A549 (cell line): ENCODE measurements at regions not wholly inside any gene's neighbourhood (a gene's known extent, or its start where the extent isn't known, plus 50 kb on each side); places are given as distances from the start of the nearest gene placed in this dataset.

ENCODE experiments used
- ATAC-seq, 2 experiments: fragments of 200-7000 bp in 1 of 2; fragments of >200 bp in 1 of 2; cut with Nextera tagmentation in 1 of 2; cut with Tn5 transposase in 1 of 2; 3 replicates each; pipeline versions ENCODE4 v1.8.0 to v1.9.1; 2018 to 2020; ENCODE audit warnings: mild to moderate bottlenecking in 1 of 2, moderate library complexity in 1 of 2
- CTCF ChIA-PET: fragments of 300-600 bp; sonication (Branson Sonifier 250); formaldehyde crosslinking; extraction: SDS; loops from one replicate; lab custom pipeline; 2021; ENCODE audit warnings: antibody characterized with exemption, inconsistent platforms; lab: Yijun Ruan, JAX
- POLR2A ChIA-PET: fragments of 350-600 bp; formaldehyde crosslinking; extraction: SDS; loops from one replicate; lab custom pipeline; 2021; ENCODE audit warnings: antibody characterized with exemption, inconsistent platforms; lab: Yijun Ruan, JAX
- DNase-seq, 2 experiments: peaks; one replicate each; pipeline versions ENCODE4 v3.0.0 to v3.0.0-alpha.2; 2011 to 2016; ENCODE audit warnings: low read depth in 1 of 2, low spot score in 1 of 2
- FAIRE-seq: peaks from 2 replicates; lab custom pipeline; 2011; peaks lifted over from hg19 to GRCh38; lab: Jason Lieb, UNC
- H3K27ac ChIP-seq, 2 experiments: fragments of >200 bp; sonication (Bioruptor Twin); formaldehyde crosslinking; 3 replicates each; pipeline ENCODE4 v1.5.1; 2016 to 2017
- H3K4me1 ChIP-seq: fragments of >200 bp; sonication (Bioruptor Twin); formaldehyde crosslinking; 3 replicates; pipeline ENCODE4 v1.6.1; 2016
- H3K4me2 ChIP-seq: fragments of >200 bp; sonication (Bioruptor Twin); formaldehyde crosslinking; 3 replicates; pipeline ENCODE4 v1.6.1; 2016
- H3K4me3 ChIP-seq: fragments of >200 bp; sonication (Bioruptor Twin); formaldehyde crosslinking; 3 replicates; pipeline ENCODE4 v1.5.1; 2016
- H3K9me3 ChIP-seq: fragments of >200 bp; sonication (Bioruptor Twin); formaldehyde crosslinking; 3 replicates; pipeline ENCODE4 v1.6.1; 2016
- ATOH8 ChIP-seq: fragments of 250-450 bp; sonication (Bioruptor Pico); IDR thresholded peaks from 2 replicates; pipeline ENCODE4 v1.5.0; 2020; ENCODE audit warnings: low read depth, mild to moderate bottlenecking, moderate library complexity
- CBX2 ChIP-seq: fragments of 200-600 bp; sonication (generic); IDR thresholded peaks from 2 replicates; pipeline ENCODE4 v1.6.1; 2016; ENCODE audit warnings: low read depth, mild to moderate bottlenecking, borderline replicate concordance
- CHD4 ChIP-seq: fragments of 200-600 bp; sonication (generic); IDR thresholded peaks from 2 replicates; pipeline ENCODE4 v1.6.1; 2016; ENCODE audit warnings: antibody characterized with exemption, mild to moderate bottlenecking, borderline replicate concordance
- CTCF ChIP-seq: fragments of >200 bp; sonication (Bioruptor Twin); formaldehyde crosslinking; IDR thresholded peaks from 3 replicates; pipeline ENCODE4 v1.5.1; 2016
- E2F6 ChIP-seq: IDR thresholded peaks from 2 replicates; pipeline ENCODE4 v1.6.1; 2012; ENCODE audit warnings: low read depth, borderline replicate concordance
- EHMT2 ChIP-seq: fragments of 200-600 bp; sonication (generic); IDR thresholded peaks from 2 replicates; pipeline ENCODE4 v1.6.1; 2016; ENCODE audit warnings: antibody characterized with exemption, low read depth, mild to moderate bottlenecking, moderate library complexity
- EP300 ChIP-seq, 2 experiments: fragments of >200 bp; sonication (Bioruptor Twin); formaldehyde crosslinking; IDR thresholded peaks; 2 replicates in 1 of 2; 3 replicates in 1 of 2; pipeline ENCODE4 v1.6.1; 2016 to 2017
- FOSL2 ChIP-seq, 2 experiments: fragments of 450-650 bp in 1 of 2; fragments of >200 bp in 1 of 2; sonication (Bioruptor Twin) in 1 of 2; formaldehyde crosslinking; IDR thresholded peaks; 2 replicates each; pipeline versions ENCODE4 v1.5.0 to v1.6.1; 2016 to 2020; ENCODE audit warnings: mild to moderate bottlenecking in 1 of 2, moderate library complexity in 1 of 2
- FOXS1 ChIP-seq: fragments of 250-450 bp; sonication (Bioruptor Pico); IDR thresholded peaks from 2 replicates; pipeline ENCODE4 v1.5.0; 2020; ENCODE audit warnings: mild to moderate bottlenecking, moderate library complexity
- HMGXB4 ChIP-seq: fragments of 250-450 bp; sonication (Bioruptor Pico); IDR thresholded peaks from 2 replicates; pipeline ENCODE4 v1.5.0; 2021; ENCODE audit warnings: mild to moderate bottlenecking, moderate library complexity, borderline replicate concordance
- JUNB ChIP-seq: fragments of >200 bp; sonication (Bioruptor Twin); formaldehyde crosslinking; IDR thresholded peaks from 2 replicates; pipeline ENCODE4 v1.6.1; 2016
- MAX ChIP-seq: IDR thresholded peaks from 2 replicates; pipeline ENCODE4 v1.6.1; 2012
- NR3C1 ChIP-seq: fragments of >200 bp; sonication (Bioruptor Twin); formaldehyde crosslinking; IDR thresholded peaks from 3 replicates; pipeline ENCODE4 v1.6.1; 2017
- POLR2A ChIP-seq: IDR thresholded peaks from 2 replicates; pipeline ENCODE4 v1.6.1; 2012; ENCODE audit warnings: mild to moderate bottlenecking, low read length
- POLR2AphosphoS2 ChIP-seq: conservative IDR thresholded peaks from 2 replicates; pipeline ENCODE4 v1.6.1; 2012; ENCODE audit warnings: low read length, improper control_type of control experiment, inconsistent platforms
- RAD21 ChIP-seq, 2 experiments: fragments of >200 bp in 1 of 2; sonication (Bioruptor Twin) in 1 of 2; formaldehyde crosslinking in 1 of 2; IDR thresholded peaks in 1 of 2; conservative IDR thresholded peaks in 1 of 2; 2 replicates in 1 of 2; 3 replicates in 1 of 2; pipeline ENCODE4 v1.6.1; 2012 to 2018; ENCODE audit warnings: inconsistent platforms in 1 of 2
- TFCP2L1 ChIP-seq: fragments of 250-450 bp; sonication (Bioruptor Pico); IDR thresholded peaks from 2 replicates; pipeline ENCODE4 v1.5.0; 2021; ENCODE audit warnings: mild to moderate bottlenecking
- TP53 ChIP-seq: fragments of 250-450 bp; sonication (Bioruptor Pico); IDR thresholded peaks from 2 replicates; pipeline ENCODE4 v1.5.0; 2021; ENCODE audit warnings: mild to moderate bottlenecking, moderate library complexity
- USF2 ChIP-seq: fragments of 450-650 bp; IDR thresholded peaks from 2 replicates; pipeline ENCODE4 v1.6.1; 2014; ENCODE audit warnings: antibody characterized with exemption
- ZFP36 ChIP-seq: fragments of 450-650 bp; IDR thresholded peaks from 2 replicates; pipeline ENCODE4 v1.6.1; 2014; ENCODE audit warnings: borderline replicate concordance; ENCODE audit not compliant: partially characterized antibody
- WGBS: methylation state at CpG from one replicate; pipeline ENCODE4 v1.1.6; 2017; ENCODE audit errors: missing lambda C conversion rate; 5-methylcytosine and 5-hydroxymethylcytosine counted together

GRCh38 chr6:144652292-144652891, 367.3 kb downstream of the UTRN start (continued):
- no peak for TF ChIP-seq USF2
- TF ChIP-seq MAX: no peak
- no peak for TF ChIP-seq CTCF
- no peak for TF ChIP-seq RAD21 (conservative IDR thresholded peaks at IDR 0.05 in 1 of 2, IDR thresholded peaks at IDR 0.05 in 1 of 2)

GRCh38 chr6:144653885-144654505, 368.9 kb downstream of the UTRN start:
- DNase-seq (no peak), FAIRE-seq (no peak), ATAC-seq (no peak)
- Histone ChIP-seq H3K4me2 (peak overlapping the region; percentile 52; the same call in 2 of the 3 replicates), H3K4me3 (no peak overlapping the region), H3K9me3 (no peaks in the 10 kb centered on the region), H3K27ac (0 out of 6 replicates have a peak overlapping the region, but pooled peaks of 1 of the 2 experiments have one; percentile 35), H3K4me1 (peaks cover 51% of the 10 kb centered on the region)
- ChIA-PET POLR2A (no interaction called here), CTCF (no interaction called here)
- TF ChIP-seq HMGXB4 (CRISPR knock-in tag): no peak
- no peak for TF ChIP-seq NR3C1
- 35% methylated on average over 6 of the region's 6 CpGs for WGBS

- H3K27ac ChIP-seq: 0 out of 6 replicates have a peak overlapping the region, but pooled peaks of 1 of the 2 experiments have one; percentile 28
- H3K4me3 ChIP-seq: no peak overlapping the region
- FAIRE-seq (no peak), ATAC-seq (no peak), DNase-seq (no peak)
- ChIA-PET POLR2A (no interaction called here), CTCF (no interaction called here)
- H3K4me2 ChIP-seq: peak overlapping the region; percentile 52; the same call in 1 of the 3 replicates
- no peaks in the 10 kb centered on the region for H3K9me3 ChIP-seq
- TF ChIP-seq CHD4 (no peak), TFCP2L1 (no peak), POLR2AphosphoS2 (no peak), EHMT2 (no peak), ATOH8 (CRISPR knock-in tag) (no peak), EP300 (IDR thresholded peaks at IDR 0.05) (no peak), CBX2 (no peak), NR3C1 (no peak), POLR2A (no peak), JUNB (no peak), ZFP36 (no peak), E2F6 (no peak), FOXS1 (no peak), CTCF (no peak), TP53 (CRISPR knock-in tag) (no peak), FOSL2 (IDR thresholded peaks at IDR 0.05) (no peak), FOSL2 (CRISPR knock-in tag; IDR thresholded peaks at IDR 0.05) (no peak)
- WGBS: 76% methylated on average over 1 of the region's 1 CpG
- peaks cover 53% of the 10 kb centered on the region for H3K4me1 ChIP-seq
Measured at GRCh38 chr6:144654506-144654905, 369.4 kb downstream of the UTRN start.
